Upper lobe of left lung (tissue), 4 donors: ENCODE measurements at regions not wholly inside any gene's neighbourhood (a gene's known extent, or its start where the extent isn't known, plus 50 kb on each side); places are given as distances from the start of the nearest gene placed in this dataset.

Experiments
- EP300 ChIP-seq, 4 donors: sonication (generic); formaldehyde crosslinking; IDR thresholded peaks; one replicate each; pipeline ENCODE4 v1.5.1; 2017; ENCODE audit warnings: antibody characterized with exemption in 4 of 4, control low read depth in 2 of 4
- POLR2A ChIP-seq, 4 donors: fragments of 450-650 bp; IDR thresholded peaks; one replicate each; pipeline ENCODE4 v1.5.1; 2016 to 2017; ENCODE audit warnings: antibody characterized with exemption in 4 of 4, mild to moderate bottlenecking in 2 of 4

DNA sequence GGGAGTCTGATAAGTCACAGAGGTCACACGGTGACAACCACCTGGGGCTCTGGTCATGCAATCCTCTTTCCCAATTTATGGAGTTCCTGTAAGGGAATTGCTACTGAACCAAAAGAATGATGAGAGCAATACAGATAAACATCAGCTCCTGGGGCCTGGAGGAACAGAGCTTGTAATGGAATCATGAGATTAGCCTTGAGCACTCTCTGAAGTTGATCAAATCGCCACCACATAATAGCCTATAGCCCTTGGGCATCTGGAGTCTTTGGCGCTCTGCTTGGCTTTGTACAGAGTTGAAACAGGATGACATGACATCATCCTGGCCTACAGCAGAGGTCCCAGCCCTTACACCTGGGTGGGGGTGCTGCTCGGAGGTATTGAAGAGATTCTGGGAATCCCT, 154.3 kb upstream of the DTNBP1 start:
- TF ChIP-seq EP300 (IDR thresholded peaks at IDR 0.05) (no peak), POLR2A (IDR thresholded peaks at IDR 0.05) (no peak)
